ENCODE measurements at regions not wholly inside any gene's neighbourhood (a gene's known extent, or its start where the extent isn't known, plus 50 kb on each side); places are given as distances from the start of the nearest gene placed in this dataset.
A peak's percentile ranks its signal among the peaks of the same experiment; 100 is the strongest.

GRCh38 chr20:50308513-50309279 lies 118.1 kb downstream of the CEBPB start:
- H3K4me3 ChIP-seq (ENCODE audit: low read depth, low read length), result peak overlapping the region; percentile 4
- peak; percentile 96 for DNase-seq (ENCODE audit: low read depth, low spot score)
- TF ChIP-seq CTCF (IDR thresholded peaks at IDR 0.05; ENCODE audit: low read depth, low read length), result peak; percentile 13
- in situ Hi-C loops (cut with HindIII; ENCODE audit: low sequenced_read_pairs), result no loop called here

- in situ Hi-C loops (cut with HindIII; ENCODE audit: low sequenced_read_pairs), result no loop called here
- no peak for TF ChIP-seq CTCF (IDR thresholded peaks at IDR 0.05; ENCODE audit: low read depth, low read length)
- peak; percentile 63 for DNase-seq (ENCODE audit: low read depth, low spot score)
- H3K4me3 ChIP-seq (ENCODE audit: low read depth, low read length), result peak overlapping the region; percentile 4
These were observed 118.7 kb downstream of the CEBPB start for GRCh38 chr20:50309280-50309763.

- no peak for DNase-seq (ENCODE audit: low read depth, low spot score)
- no peak for TF ChIP-seq CTCF (IDR thresholded peaks at IDR 0.05; ENCODE audit: low read depth, low read length)
- in situ Hi-C loops (cut with HindIII; ENCODE audit: low sequenced_read_pairs), result no loop called here
- no peak overlapping the region for H3K4me3 ChIP-seq (ENCODE audit: low read depth, low read length)
These were observed 119.4 kb downstream of the CEBPB start for GRCh38 chr20:50309764-50310672.

GRCh38 chr20:50310673-50311051 lies 120.0 kb downstream of the CEBPB start:
- in situ Hi-C loops (cut with HindIII; ENCODE audit: low sequenced_read_pairs), result no loop called here
- H3K4me3 ChIP-seq (ENCODE audit: low read depth, low read length), result no peak overlapping the region

GRCh38 chr20:50311308-50312001 lies 120.8 kb downstream of the CEBPB start:
- DNase-seq (ENCODE audit: low read depth, low spot score), result no peak
- TF ChIP-seq CTCF (IDR thresholded peaks at IDR 0.05; ENCODE audit: low read depth, low read length), result no peak
- in situ Hi-C loops (cut with HindIII; ENCODE audit: low sequenced_read_pairs), result no loop called here
- H3K4me3 ChIP-seq (ENCODE audit: low read depth, low read length), result no peak overlapping the region

More at GRCh38 chr20:50310673-50311051, 120.0 kb downstream of the CEBPB start:
- no peak for DNase-seq (ENCODE audit: low read depth, low spot score)
- no peak for TF ChIP-seq CTCF (IDR thresholded peaks at IDR 0.05; ENCODE audit: low read depth, low read length)

Data from astrocyte of the spinal cord (primary cell).